Nephron (organoid): ENCODE measurements at regions not wholly inside any gene's neighbourhood (a gene's known extent, or its start where the extent isn't known, plus 50 kb on each side); places are given as distances from the start of the nearest gene placed in this dataset.
"Not testable (repeated sequence)": the region's sequence is repeated elsewhere in the genome, so short reads cannot be mapped to it uniquely, and the experiment has no call there.

Experiments
- H3K27ac Mint-ChIP-seq, 3 experiments: 2 replicates each; pipeline ENCODE4 v1.8.0; 2020; ENCODE audit warnings: mixed read lengths in 3 of 3, mild to moderate bottlenecking in 2 of 3, moderate library complexity in 1 of 3
- H3K27me3 Mint-ChIP-seq: 2 replicates; pipeline ENCODE4 v1.8.0; 2021; ENCODE audit warnings: low read depth, mild to moderate bottlenecking, moderate library complexity, mixed read lengths
- H3K36me3 Mint-ChIP-seq: 2 replicates; pipeline ENCODE4 v1.8.0; 2020; ENCODE audit warnings: low read depth, mixed read lengths
- H3K4me1 Mint-ChIP-seq: 2 replicates; pipeline ENCODE4 v1.8.0; 2020; ENCODE audit warnings: mixed read lengths
- H3K4me3 Mint-ChIP-seq, 3 experiments: 2 replicates each; pipeline ENCODE4 v1.8.0; 2020; ENCODE audit warnings: mild to moderate bottlenecking in 3 of 3, mixed read lengths in 3 of 3, moderate library complexity in 2 of 3
- H3K9me3 Mint-ChIP-seq: 2 replicates; pipeline ENCODE4 v1.8.0; 2020; ENCODE audit warnings: mixed read lengths
- TF ChIP-seq, protein P1 (sequence below), 3 experiments: fragments of 200-600 bp; sonication (generic); IDR thresholded peaks; one replicate each; pipeline ENCODE4 v1.5.0; 2021; ENCODE audit warnings: antibody characterized with exemption in 3 of 3; ENCODE audit not compliant: unreplicated experiment in 3 of 3

DNA sequence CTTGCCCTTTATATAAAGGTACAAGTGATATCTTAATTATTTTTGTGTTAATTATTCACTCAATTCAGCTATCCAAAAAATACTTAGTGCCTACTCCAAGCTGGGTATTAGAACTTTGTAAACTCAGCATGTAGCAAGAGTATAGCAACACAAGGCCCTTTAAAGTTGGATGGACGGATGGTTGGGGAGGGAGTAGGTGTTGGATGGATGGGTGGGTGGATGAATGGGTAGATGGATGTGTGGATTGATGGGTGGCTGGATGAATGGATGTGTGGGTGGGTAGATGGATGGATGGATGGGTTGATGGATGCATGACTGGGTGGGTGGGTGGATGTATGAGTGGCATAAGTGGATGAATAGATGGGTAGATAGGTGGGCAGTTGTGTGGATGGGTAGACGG lies 211.5 kb downstream of the BANP start:
- H3K4me3 Mint-ChIP-seq, H3K9me3 Mint-ChIP-seq, H3K36me3 Mint-ChIP-seq, H3K27me3 Mint-ChIP-seq, H3K27ac Mint-ChIP-seq: not testable (repeated sequence)
- H3K4me1 Mint-ChIP-seq: peaks cover 44% of the 10 kb centered on the region

DNA sequence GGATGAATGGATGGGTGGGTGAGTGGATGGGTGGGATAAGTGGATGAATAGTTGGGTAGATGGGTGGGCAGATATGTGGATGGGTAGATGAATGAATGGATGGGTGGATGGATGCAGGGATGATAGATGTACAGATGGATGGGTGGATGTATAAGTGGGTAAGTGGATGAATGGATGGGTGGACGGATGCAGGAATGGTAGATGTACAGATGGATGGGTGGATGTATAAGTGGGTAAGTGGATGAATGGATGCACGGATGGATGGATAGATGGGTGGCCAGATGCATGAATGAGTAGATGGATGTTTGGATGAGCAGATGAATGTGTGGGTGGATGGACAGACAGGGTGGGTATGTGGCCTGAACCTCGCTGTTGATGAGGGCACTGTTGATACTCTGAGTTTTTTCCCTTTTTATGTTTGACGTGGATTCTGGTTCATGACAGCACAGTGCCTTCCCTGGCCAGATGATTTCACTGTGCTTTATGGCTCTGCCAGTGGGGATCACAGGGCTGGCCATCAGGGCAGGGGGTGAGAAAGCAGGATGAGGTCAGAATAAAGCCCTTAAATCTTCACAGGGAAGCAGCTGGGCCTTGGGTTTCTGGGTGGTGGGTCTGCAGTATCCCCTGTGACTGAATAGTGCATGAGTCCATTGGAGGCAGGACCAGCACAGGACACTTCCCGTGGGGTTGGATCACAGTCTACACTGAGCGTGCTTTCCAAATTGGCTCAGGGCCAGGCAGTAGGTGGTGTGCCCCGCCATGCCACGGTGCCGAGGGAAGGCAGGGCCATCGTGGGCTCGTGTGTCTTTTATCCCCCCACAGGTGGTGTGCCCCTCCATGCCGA lies 213.2 kb downstream of the BANP start:
- not testable (repeated sequence) for H3K27ac Mint-ChIP-seq, H3K36me3 Mint-ChIP-seq, H3K9me3 Mint-ChIP-seq
- peaks cover 48% of the 10 kb centered on the region for H3K4me1 Mint-ChIP-seq
- H3K4me3 Mint-ChIP-seq: peak overlapping the region in 1 of 3 experiments; percentile 8
- peaks cover 14% of the 10 kb centered on the region for H3K27me3 Mint-ChIP-seq

DNA sequence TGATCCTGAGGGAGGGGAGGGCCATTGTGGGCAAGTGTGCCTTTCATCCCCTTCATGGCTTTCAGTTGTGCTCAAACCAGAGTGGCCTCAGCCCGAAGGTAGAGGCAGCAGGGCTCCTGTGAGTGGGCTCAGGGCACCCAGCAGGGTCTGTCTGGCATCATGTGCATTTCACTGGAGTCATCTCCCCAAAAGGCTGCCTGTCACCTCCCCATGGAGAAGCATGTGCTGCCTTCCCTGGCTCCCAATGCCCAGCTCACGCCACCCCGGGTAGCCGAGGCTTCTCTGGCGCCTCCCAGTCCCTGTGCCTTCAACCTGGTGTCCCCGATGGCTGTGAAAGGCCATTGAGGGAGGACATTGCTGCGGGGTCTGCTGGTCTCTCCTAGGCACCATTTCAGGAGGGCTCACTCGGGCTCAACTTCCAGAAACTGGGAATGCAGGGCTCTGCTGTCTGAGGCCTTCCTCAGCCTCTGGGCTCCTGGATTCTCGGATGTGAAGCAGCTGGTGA lies 213.9 kb downstream of the BANP start:
- H3K9me3 Mint-ChIP-seq, H3K4me3 Mint-ChIP-seq, H3K36me3 Mint-ChIP-seq: not testable (repeated sequence)
- Mint-ChIP-seq H3K27ac (peak overlapping the region in 1 of 3 experiments; percentile 96), H3K4me1 (peaks cover 41% of the 10 kb centered on the region), H3K27me3 (peaks cover 14% of the 10 kb centered on the region)

DNA sequence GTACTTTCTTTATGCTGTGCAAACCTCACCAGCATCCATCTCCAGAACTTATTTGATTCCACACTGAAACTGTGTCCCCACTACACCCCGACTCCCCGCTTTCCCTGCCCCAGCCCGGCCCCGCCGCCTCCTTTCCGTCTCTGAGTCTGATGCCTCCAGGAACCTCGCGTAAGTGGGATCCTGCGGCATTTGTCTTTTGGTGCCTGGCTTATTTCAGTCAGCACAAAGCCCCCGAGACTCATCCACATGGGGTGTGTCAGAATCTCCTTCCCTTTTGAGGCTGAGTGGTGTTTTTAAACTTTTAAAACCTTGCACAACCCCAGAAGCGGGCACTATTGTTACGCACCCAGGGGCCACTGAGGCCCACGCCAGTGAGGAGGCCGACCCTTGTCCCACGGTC lies 214.4 kb downstream of the BANP start:
- H3K27ac Mint-ChIP-seq: peak overlapping the region in 2 of 3 experiments; percentile 23 to 96
- H3K9me3 Mint-ChIP-seq, H3K4me3 Mint-ChIP-seq, H3K36me3 Mint-ChIP-seq: not testable (repeated sequence)
- H3K27me3 Mint-ChIP-seq: peaks cover 19% of the 10 kb centered on the region
- peaks cover 46% of the 10 kb centered on the region for H3K4me1 Mint-ChIP-seq

DNA sequence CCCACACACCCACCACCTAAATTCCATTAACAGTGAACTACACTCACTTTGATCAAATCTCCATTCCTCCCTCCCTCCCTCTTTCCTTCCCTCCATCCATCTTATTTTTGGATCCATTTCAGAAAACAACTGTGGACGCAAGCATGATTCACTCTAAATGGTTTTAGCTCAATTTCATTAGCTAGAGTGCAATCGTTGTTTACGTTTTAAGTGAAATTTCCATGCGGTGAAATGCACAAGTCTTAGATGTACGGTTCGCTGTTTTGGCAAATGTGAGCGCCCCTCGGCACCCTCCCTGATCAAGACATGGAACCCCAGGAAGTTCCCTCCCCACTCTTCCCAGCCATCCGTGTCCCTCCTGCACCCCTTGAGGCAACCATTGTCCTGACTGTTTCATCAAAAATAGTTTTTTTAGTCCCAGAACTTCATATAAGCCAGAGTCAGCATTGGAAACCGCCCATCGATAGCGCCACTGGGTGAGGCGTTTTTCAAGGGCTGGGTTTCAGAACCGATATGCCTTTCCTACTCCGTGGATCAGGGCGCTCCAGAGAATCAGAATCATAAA lies 215.1 kb downstream of the BANP start:
- Mint-ChIP-seq H3K4me1 (peaks cover 43% of the 10 kb centered on the region), H3K27ac (peak overlapping the region; percentile 69 to 96 (median 82)), H3K4me3 (peak overlapping the region in 1 of 3 experiments; percentile 28), H3K27me3 (peaks cover 21% of the 10 kb centered on the region)
- not testable (repeated sequence) for H3K9me3 Mint-ChIP-seq, H3K36me3 Mint-ChIP-seq

DNA sequence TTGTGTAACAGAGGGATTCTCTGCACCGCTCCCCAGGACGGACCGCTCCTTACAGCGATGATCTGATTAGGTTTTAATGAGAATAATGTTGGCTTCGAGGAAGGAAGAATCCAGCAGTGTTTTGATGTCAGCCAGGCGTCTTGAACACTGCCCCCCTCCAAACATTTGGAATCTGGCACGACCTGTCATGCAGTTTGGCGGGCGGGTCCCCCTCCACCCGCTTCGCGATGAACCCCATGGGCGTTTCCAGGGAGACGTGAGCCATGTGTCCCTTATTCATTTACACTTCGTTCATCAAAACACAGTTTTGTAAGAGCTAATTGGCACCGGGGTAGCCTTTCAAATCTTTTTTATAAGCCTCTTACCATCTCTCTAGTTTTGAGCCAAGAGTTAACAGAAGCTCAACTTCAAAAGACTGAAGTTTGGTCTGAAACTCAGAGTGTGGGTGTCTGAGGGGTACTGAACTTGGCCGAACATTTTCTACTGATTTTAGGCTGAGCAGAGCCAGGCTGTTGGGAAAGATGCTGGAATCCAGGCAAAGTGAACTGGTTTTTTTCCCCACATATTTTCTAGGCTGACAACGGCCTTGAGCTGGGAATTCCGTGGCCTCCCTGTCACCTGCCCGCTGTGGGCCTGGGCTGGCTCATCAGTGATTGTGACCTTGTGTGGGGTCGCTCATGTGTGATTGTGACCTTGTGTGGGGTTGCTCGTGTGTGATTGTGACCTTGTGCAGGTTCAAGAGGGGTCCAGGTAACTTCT lies 214.8 kb upstream of the ZNF469 start:
- peak overlapping the region in 2 of 3 experiments; percentile 56 to 59 for H3K27ac Mint-ChIP-seq
- H3K36me3 Mint-ChIP-seq: not testable (repeated sequence)

DNA sequence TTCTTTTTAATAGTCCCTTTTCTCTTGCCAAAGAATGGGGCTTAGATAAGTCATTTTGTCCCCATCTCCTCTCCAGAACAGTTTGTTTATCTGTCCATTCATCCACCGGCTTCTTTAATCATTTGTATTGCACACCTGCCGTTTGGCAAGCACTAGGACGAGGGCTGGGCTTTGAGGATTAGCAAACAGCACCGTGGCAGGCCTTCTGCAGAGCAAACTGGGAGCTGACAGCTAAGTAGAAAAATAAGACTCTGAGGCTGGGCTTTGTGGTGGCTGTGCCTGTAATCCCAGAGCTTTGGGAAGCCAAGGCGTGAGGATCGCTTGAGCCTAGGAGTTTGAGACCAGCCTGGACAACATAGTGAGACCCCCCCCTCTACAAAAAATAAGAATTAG lies 214.2 kb upstream of the ZNF469 start:
- peaks cover 29% of the 10 kb centered on the region for H3K27me3 Mint-ChIP-seq
- H3K4me1 Mint-ChIP-seq: peaks cover 39% of the 10 kb centered on the region
- peaks cover 18% of the 10 kb centered on the region for H3K9me3 Mint-ChIP-seq
- not testable (repeated sequence) for H3K27ac Mint-ChIP-seq, H3K4me3 Mint-ChIP-seq, H3K36me3 Mint-ChIP-seq

More for the DNA sequence above, 214.8 kb upstream of the ZNF469 start:
- Mint-ChIP-seq H3K4me1 (peaks cover 39% of the 10 kb centered on the region), H3K4me3 (peak overlapping the region in 1 of 3 experiments; percentile 29), H3K27me3 (peaks cover 29% of the 10 kb centered on the region), H3K9me3 (peaks cover 16% of the 10 kb centered on the region)

DNA sequence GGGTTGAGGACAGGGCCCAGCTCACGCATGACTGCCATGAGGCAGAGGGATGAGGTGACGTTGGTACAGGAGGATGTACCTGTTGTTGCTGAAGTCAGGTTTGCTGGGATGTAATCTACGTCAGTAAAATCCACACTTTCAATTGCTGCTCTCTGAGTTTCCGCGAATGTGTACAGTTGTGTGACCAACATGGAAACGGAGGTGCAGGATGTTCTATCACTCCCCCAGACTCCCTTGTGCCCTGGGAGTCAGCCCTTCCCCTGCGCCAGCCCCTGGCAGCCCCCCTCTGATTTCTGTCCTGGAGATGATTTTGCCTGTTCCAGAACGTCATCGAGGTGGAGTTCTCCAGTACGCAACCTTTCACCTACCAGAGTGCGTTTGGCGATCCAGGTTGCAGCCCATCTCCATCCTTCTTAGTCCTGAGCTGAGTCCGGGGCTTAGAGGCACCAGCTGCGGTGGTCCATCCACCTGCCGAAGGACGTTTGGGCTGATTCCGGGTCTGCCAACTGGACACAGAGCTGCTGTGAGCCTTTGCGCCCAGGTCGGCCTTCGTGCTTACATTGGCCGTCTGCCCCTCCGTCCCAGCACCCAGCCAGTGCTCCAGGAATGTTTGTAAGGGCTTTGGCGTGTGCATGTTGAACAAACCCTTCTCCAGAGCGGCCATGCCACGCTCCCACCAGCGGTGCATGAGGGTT lies 213.5 kb upstream of the ZNF469 start:
- not testable (repeated sequence) for H3K27ac Mint-ChIP-seq, H3K4me3 Mint-ChIP-seq, H3K36me3 Mint-ChIP-seq
- Mint-ChIP-seq H3K4me1 (peaks cover 36% of the 10 kb centered on the region), H3K9me3 (peaks cover 18% of the 10 kb centered on the region), H3K27me3 (peaks cover 29% of the 10 kb centered on the region)

DNA sequence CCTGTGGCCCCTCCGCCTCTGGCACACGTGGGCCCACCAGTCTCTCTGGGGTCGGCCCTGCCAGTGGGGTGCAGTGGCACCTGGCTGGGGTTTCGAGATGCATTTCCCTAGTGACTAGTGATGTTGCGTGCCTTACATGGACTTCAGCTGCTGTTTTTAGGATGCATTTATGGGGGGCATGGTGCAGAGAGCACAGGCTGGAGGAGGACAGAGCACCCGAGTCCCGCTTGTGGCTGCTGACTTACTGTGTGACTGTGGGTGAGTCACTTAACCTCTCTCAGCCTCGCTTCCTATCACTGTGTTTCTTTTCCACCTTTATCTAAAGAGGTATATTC lies 213.0 kb upstream of the ZNF469 start:
- Mint-ChIP-seq H3K4me1 (peaks cover 33% of the 10 kb centered on the region), H3K9me3 (peaks cover 18% of the 10 kb centered on the region), H3K27me3 (peaks cover 29% of the 10 kb centered on the region)
- not testable (repeated sequence) for H3K4me3 Mint-ChIP-seq, H3K27ac Mint-ChIP-seq, H3K36me3 Mint-ChIP-seq

DNA sequence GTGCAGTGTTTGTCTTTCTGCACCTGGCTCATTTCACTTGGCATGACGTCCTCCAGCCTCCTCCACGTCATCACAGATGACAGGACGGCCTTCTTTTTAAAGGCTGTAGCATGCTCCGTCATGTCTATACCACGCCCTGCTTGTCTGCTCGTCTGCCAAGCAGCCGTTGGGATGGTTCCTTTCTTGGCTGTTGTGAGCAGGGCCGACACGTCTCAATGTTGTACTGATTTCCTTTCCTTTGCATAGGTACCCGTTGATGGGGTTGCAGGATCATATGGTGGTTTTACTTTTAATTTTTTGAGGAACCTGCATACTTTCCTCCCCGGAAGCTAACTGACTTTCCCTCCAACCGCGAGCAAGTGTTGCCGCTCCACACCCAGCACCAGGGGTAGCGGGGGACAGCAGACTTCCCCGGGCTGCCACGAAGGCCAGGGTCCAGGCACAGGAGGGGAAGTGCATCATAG lies 212.2 kb upstream of the ZNF469 start:
- Mint-ChIP-seq H3K36me3 (no peaks in the 10 kb centered on the region), H3K4me1 (peaks cover 30% of the 10 kb centered on the region), H3K9me3 (peaks cover 22% of the 10 kb centered on the region), H3K4me3 (no peak overlapping the region), H3K27me3 (peaks cover 29% of the 10 kb centered on the region), H3K27ac (no peak overlapping the region)
- TF ChIP-seq, protein P1, sequence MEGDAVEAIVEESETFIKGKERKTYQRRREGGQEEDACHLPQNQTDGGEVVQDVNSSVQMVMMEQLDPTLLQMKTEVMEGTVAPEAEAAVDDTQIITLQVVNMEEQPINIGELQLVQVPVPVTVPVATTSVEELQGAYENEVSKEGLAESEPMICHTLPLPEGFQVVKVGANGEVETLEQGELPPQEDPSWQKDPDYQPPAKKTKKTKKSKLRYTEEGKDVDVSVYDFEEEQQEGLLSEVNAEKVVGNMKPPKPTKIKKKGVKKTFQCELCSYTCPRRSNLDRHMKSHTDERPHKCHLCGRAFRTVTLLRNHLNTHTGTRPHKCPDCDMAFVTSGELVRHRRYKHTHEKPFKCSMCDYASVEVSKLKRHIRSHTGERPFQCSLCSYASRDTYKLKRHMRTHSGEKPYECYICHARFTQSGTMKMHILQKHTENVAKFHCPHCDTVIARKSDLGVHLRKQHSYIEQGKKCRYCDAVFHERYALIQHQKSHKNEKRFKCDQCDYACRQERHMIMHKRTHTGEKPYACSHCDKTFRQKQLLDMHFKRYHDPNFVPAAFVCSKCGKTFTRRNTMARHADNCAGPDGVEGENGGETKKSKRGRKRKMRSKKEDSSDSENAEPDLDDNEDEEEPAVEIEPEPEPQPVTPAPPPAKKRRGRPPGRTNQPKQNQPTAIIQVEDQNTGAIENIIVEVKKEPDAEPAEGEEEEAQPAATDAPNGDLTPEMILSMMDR (IDR thresholded peaks at IDR 0.05; ENCODE audit: unreplicated experiment in 3 of 3): no peak

DNA sequence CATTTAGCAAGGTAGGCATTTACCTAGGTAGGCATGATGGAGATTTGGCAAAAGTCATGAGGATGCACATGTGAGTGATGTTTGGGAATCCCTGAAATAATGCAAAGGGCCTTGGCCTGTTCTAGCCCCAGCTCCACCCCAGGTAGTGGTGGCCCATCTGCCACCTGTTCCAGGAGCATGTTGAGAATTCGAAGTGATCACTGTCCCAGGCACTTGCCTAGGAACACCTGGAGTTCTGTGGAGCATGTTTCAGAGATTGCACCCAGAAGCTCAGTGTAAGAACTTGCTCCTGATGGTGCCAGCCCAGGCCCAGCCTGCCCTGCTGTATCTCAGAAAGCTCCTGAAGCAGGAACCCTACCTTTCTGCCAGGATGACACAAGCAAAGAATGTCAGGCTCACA lies 211.6 kb upstream of the ZNF469 start:
- H3K36me3 Mint-ChIP-seq, H3K27ac Mint-ChIP-seq, H3K4me3 Mint-ChIP-seq: not testable (repeated sequence)
- Mint-ChIP-seq H3K9me3 (peaks cover 23% of the 10 kb centered on the region), H3K4me1 (peaks cover 24% of the 10 kb centered on the region), H3K27me3 (peaks cover 29% of the 10 kb centered on the region)

DNA sequence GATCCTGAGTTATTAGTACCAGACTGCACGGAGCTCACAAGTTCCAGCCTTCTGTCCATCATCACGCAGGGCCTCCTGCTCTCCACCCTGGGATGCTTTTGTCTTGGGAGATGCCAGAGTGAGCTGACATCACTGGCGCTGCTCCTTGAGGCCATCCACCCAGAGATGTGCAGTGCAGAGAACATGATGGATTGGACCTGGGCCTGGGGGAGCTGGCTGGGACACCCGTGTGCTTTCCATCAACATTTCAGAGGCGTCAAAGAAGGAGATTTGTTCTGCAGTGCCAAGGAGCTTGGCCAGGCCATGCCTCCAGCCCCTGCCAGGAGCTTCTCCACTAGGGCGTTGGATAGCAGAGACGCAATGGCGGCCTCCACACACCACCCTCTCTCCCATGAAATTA lies 206.6 kb upstream of the ZNF469 start:
- H3K4me3 Mint-ChIP-seq, H3K27ac Mint-ChIP-seq, H3K4me1 Mint-ChIP-seq, H3K36me3 Mint-ChIP-seq: not testable (repeated sequence)
- H3K27me3 Mint-ChIP-seq: peaks cover 15% of the 10 kb centered on the region
- H3K9me3 Mint-ChIP-seq: peaks cover 23% of the 10 kb centered on the region

DNA sequence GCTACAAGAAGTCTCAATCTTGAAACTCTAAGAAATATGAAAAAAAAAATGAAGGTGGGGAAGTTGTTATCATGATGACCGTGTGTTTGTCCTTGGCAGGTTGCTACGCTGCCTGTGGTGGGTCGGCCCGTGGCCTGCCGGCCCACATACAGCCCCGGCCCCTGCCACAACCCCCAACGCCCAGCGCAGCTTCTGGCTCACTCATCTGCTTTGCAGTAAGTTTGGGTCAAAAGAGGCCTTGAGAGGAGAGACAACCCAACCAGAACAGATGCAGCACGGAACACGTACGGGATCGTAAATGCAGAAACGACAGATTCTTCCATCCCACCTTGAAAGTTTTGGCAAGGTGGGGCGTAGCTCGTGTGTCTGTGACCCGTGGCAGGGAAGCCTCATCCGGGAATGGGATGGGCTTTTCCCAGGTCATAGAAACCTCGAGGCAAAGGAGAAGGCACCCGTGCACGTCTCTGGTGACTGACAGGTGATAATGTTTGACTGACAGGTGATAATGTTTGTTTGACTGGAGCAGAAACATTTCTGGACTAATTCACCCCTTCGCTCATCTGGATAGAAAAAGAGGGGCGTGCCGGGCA lies 206.1 kb upstream of the ZNF469 start:
- H3K36me3 Mint-ChIP-seq, H3K27ac Mint-ChIP-seq, H3K4me3 Mint-ChIP-seq, H3K4me1 Mint-ChIP-seq: not testable (repeated sequence)
- Mint-ChIP-seq H3K9me3 (peaks cover 19% of the 10 kb centered on the region), H3K27me3 (peaks cover 14% of the 10 kb centered on the region)
